WTC11 (cell line): ENCODE measurements at regions not wholly inside any gene's neighbourhood (a gene's known extent, or its start where the extent isn't known, plus 50 kb on each side); places are given as distances from the start of the nearest gene placed in this dataset.

Experiments
- CREM ChIP-seq: sonication (generic); formaldehyde crosslinking; IDR thresholded peaks from 2 replicates; pipeline ENCODE4 v1.8.1; 2022; ENCODE audit warnings: mild to moderate bottlenecking, missing genetic modification reagents, moderate library complexity
- CTCF ChIP-seq: fragments of 200-600 bp; IDR thresholded peaks from 2 replicates; pipeline ENCODE4 v1.8.0; 2022; ENCODE audit warnings: antibody characterized with exemption
- E2F1 ChIP-seq: sonication (generic); formaldehyde crosslinking; IDR thresholded peaks from 2 replicates; pipeline ENCODE4 v1.8.0; 2022; ENCODE audit warnings: mild to moderate bottlenecking, missing genetic modification reagents
- FOXJ3 ChIP-seq: sonication (generic); formaldehyde crosslinking; IDR thresholded peaks from 2 replicates; pipeline ENCODE4 v1.9.0; 2021; ENCODE audit warnings: missing genetic modification reagents, mild to moderate bottlenecking, borderline replicate concordance
- FOXP4 ChIP-seq: sonication (generic); formaldehyde crosslinking; IDR thresholded peaks from 2 replicates; pipeline ENCODE4 v1.8.0; 2022; ENCODE audit warnings: mild to moderate bottlenecking, missing genetic modification reagents
- GABPB1 ChIP-seq: sonication (generic); formaldehyde crosslinking; IDR thresholded peaks from 2 replicates; pipeline ENCODE4 v1.8.1; 2023; ENCODE audit warnings: mild to moderate bottlenecking, missing genetic modification reagents
- MYBL2 ChIP-seq: sonication (generic); formaldehyde crosslinking; IDR thresholded peaks from 2 replicates; pipeline ENCODE4 v1.8.1; 2023; ENCODE audit warnings: mild to moderate bottlenecking, moderate library complexity, missing genetic modification reagents
- NR2C2 ChIP-seq: sonication (generic); formaldehyde crosslinking; IDR thresholded peaks from 2 replicates; pipeline ENCODE4 v1.8.0; 2022; ENCODE audit warnings: mild to moderate bottlenecking, missing genetic modification reagents

- no peak for TF ChIP-seq CTCF
- no peak for TF ChIP-seq GABPB1 (CRISPR knock-in tag)
- TF ChIP-seq NR2C2 (CRISPR knock-in tag) = no peak
- TF ChIP-seq E2F1 (CRISPR knock-in tag) = no peak
- no peak for TF ChIP-seq CREM (CRISPR knock-in tag)
- TF ChIP-seq MYBL2 (CRISPR knock-in tag) = no peak
- no peak for TF ChIP-seq FOXJ3 (CRISPR knock-in tag)
- TF ChIP-seq FOXP4 = no peak
Observed at GRCh38 chr15:92328207-92328606, 65.5 kb upstream of the ST8SIA2 start.
